HepG2 (cell line): ENCODE measurements at regions not wholly inside any gene's neighbourhood (a gene's known extent, or its start where the extent isn't known, plus 50 kb on each side); places are given as distances from the start of the nearest gene placed in this dataset.

Experiments used
- ATAC-seq: fragments of 200-7000 bp; cut with Tn5 transposase; 3 replicates; pipeline ENCODE4 v1.9.1; 2020; ENCODE audit warnings: mild to moderate bottlenecking, moderate library complexity
- BruUV-seq: library from RNA; stranded (reverse); fragments of 400-500 nt; replicated peaks from 2 replicates; lab custom pipeline; 2021; lab: Mats Ljungman, UMichigan
- CTCF ChIA-PET: fragments of 300-600 bp; formaldehyde crosslinking; extraction: SDS; loops from one replicate; lab custom pipeline; 2021; ENCODE audit warnings: low total read pairs, inconsistent platforms, low intra/inter-chr PET ratio; lab: Yijun Ruan, JAX
- POLR2A ChIA-PET: fragments of 350-600 bp; sonication (Branson Sonifier 250); formaldehyde crosslinking; loops from one replicate; lab custom pipeline; 2020; ENCODE audit warnings: antibody characterized with exemption, inconsistent platforms; lab: Yijun Ruan, JAX
- DNase-seq: peaks from one replicate; pipeline ENCODE4 v3.0.0-alpha.2; 2015; ENCODE audit warnings: low spot score
- FAIRE-seq: peaks from 3 replicates; lab custom pipeline; 2011; peaks lifted over from hg19 to GRCh38; lab: Jason Lieb, UNC
- H2AFZ ChIP-seq: one replicate; pipeline ENCODE4 v1.6.1; 2011; ENCODE audit warnings: low read length, inconsistent platforms
- H3K27ac ChIP-seq: fragments of 300-600 bp; 3 replicates; pipeline ENCODE4 v1.8.0; 2011; ENCODE audit warnings: mixed run types, mild to moderate bottlenecking, mixed read lengths, low read length, inconsistent platforms; ENCODE audit not compliant: insufficient read depth; ENCODE audit errors: extremely low read length
- H3K27me3 ChIP-seq, 2 experiments: fragments of 200-600 bp in 1 of 2; 2 replicates in 1 of 2; 3 replicates in 1 of 2; pipeline versions ENCODE4 v1.6.0 to v1.8.0; 2011; ENCODE audit warnings: low read length in 2 of 2, mild to moderate bottlenecking in 2 of 2, moderate library complexity in 2 of 2, inconsistent platforms in 1 of 2; ENCODE audit not compliant: insufficient read depth in 2 of 2, control insufficient read depth in 1 of 2
- H3K36me3 ChIP-seq, 2 experiments: fragments of 200-600 bp in 1 of 2; replicated peaks in 1 of 2; 2 replicates in 1 of 2; 3 replicates in 1 of 2; pipeline versions ENCODE4 v1.5.1 to v1.8.0; 2011; ENCODE audit warnings: low read length in 2 of 2, inconsistent platforms in 1 of 2; ENCODE audit not compliant: insufficient read depth in 2 of 2, control insufficient read depth in 1 of 2
- H3K4me1 ChIP-seq: 2 replicates; pipeline ENCODE4 v1.5.1; 2012; ENCODE audit warnings: low read length, inconsistent platforms; ENCODE audit not compliant: insufficient read depth
- H3K4me2 ChIP-seq: 2 replicates; pipeline ENCODE4 v1.6.0; 2011; ENCODE audit warnings: low read depth, low read length, inconsistent platforms
- H3K4me3 ChIP-seq, 3 experiments: fragments of 200-600 bp in 1 of 3; sonication (generic), shearing (Covaris generic) in 1 of 3; replicated peaks in 1 of 3; 2 replicates each; pipeline ENCODE4 v1.5.1; 2011 to 2016; ENCODE audit warnings: low read length in 3 of 3, inconsistent platforms in 2 of 3, low read depth in 2 of 3, mild to moderate bottlenecking in 2 of 3, control low read depth in 1 of 3, mixed read lengths in 1 of 3; ENCODE audit not compliant: insufficient read depth in 1 of 3
- H3K79me2 ChIP-seq: one replicate; pipeline ENCODE4 v1.6.1; 2011; ENCODE audit warnings: low read length, inconsistent platforms; ENCODE audit not compliant: insufficient read depth
- H3K9ac ChIP-seq: 2 replicates; pipeline ENCODE4 v1.6.0; 2011; ENCODE audit warnings: mild to moderate bottlenecking, low read depth, low read length, inconsistent platforms; ENCODE audit not compliant: insufficient read depth
- H3K9me3 ChIP-seq: 2 replicates; pipeline ENCODE4 v1.5.1; 2012; ENCODE audit warnings: mild to moderate bottlenecking, low read length
- H4K20me1 ChIP-seq: 2 replicates; pipeline ENCODE4 v1.6.0; 2011; ENCODE audit warnings: inconsistent platforms, mild to moderate bottlenecking, low read length, moderate library complexity; ENCODE audit not compliant: insufficient read depth
- ATRX ChIP-seq: sonication (generic); formaldehyde crosslinking; IDR thresholded peaks from 2 replicates; pipeline ENCODE4 v1.4.0; 2020; ENCODE audit warnings: missing genetic modification reagents, borderline replicate concordance
- PHF21A ChIP-seq: sonication (generic); formaldehyde crosslinking; IDR thresholded peaks from 2 replicates; pipeline ENCODE4 v1.5.0; 2020; ENCODE audit warnings: mild to moderate bottlenecking, missing genetic modification reagents
- RARA ChIP-seq: IDR thresholded peaks from 2 replicates; pipeline ENCODE4 v1.6.1; 2016; ENCODE audit warnings: missing genetic modification reagents, missing compliant biosample characterization
- SP2 ChIP-seq: sonication (generic); formaldehyde crosslinking; IDR thresholded peaks from 2 replicates; pipeline ENCODE4 v1.5.1; 2020; ENCODE audit warnings: mild to moderate bottlenecking, missing genetic modification reagents
- ZFP36L1 ChIP-seq: sonication (generic); formaldehyde crosslinking; IDR thresholded peaks from 2 replicates; pipeline ENCODE4 v1.8.0; 2022; ENCODE audit warnings: mild to moderate bottlenecking, missing genetic modification reagents, moderate library complexity
- ZNF326 ChIP-seq: sonication (generic); formaldehyde crosslinking; IDR thresholded peaks from 2 replicates; pipeline ENCODE4 v1.4.0; 2020; ENCODE audit warnings: missing genetic modification reagents, borderline replicate concordance
- WGBS: methylation state at CpG from one replicate; pipeline ENCODE4 v1.1.6; 2017; ENCODE audit warnings: low lambda C conversion rate; 5-methylcytosine and 5-hydroxymethylcytosine counted together
- in situ Hi-C: cut with HindIII; loops from 2 replicates; pipeline ENCODE4 v1.10.0; 2017; ENCODE audit warnings: low pct_unique_long_range_greater_than_20kb; ENCODE audit not compliant: extremely low pct_ligation_motif_present
- intact Hi-C: fragments of 100-400 bp; cut with micrococcal nuclease; formaldehyde crosslinking; loops from one replicate; pipeline ENCODE4 v1.10.0; 2022; ENCODE audit not compliant: unreplicated experiment
- TF ChIP-seq, protein P1 (sequence below): sonication (generic); formaldehyde crosslinking; IDR thresholded peaks from 2 replicates; pipeline ENCODE4 v1.4.0; 2020; ENCODE audit warnings: mild to moderate bottlenecking, low read depth, missing genetic modification reagents
- TF ChIP-seq, protein P2 (sequence below): IDR thresholded peaks from 2 replicates; pipeline ENCODE4 v1.6.1; 2012; ENCODE audit warnings: inconsistent platforms
- TF ChIP-seq, protein P3 (sequence below): sonication (generic); formaldehyde crosslinking; IDR thresholded peaks from 2 replicates; pipeline ENCODE4 v1.8.0; 2022; ENCODE audit warnings: mild to moderate bottlenecking, missing genetic modification reagents, borderline replicate concordance

DNA sequence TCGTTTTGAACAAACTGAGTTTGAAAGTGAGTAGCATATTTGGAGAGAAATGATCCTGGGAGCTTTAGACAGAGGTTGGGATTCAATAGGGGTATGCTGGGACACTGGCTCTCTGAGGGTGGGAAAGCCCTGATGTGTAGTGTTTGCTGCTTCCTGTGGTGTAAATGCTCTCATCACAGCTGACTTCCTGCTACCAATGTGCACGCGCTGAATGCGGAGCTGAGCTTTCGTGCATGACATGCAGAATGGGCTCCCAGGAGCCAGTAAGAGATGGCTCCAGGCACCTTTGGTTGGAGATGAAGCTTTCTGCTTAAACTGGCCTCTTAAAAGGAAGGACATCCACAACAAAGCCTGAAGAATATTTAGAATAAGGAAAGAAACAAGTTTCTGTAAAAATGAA lies 224.1 kb upstream of the CCDC150 start:
- ATAC-seq (no peak), DNase-seq (no peak), FAIRE-seq (no peak)
- no peak overlapping the region for H3K4me2 ChIP-seq
- 7% methylated on average over 5 of the region's 5 CpGs for WGBS
- H3K9me3 ChIP-seq = no peaks in the 10 kb centered on the region
- 0 out of 5 replicates have a peak, but pooled peaks cover 0 to 6% of the 10 kb centered on the region in 2 experiments for H3K27me3 ChIP-seq
- in situ Hi-C loops (no loop called here), intact Hi-C loops (no loop called here)
- CTCF ChIA-PET = no interaction called here
- H3K27ac ChIP-seq = no peak overlapping the region
- POLR2A ChIA-PET = no interaction called here
- BruUV-seq = no TSS peak
- H3K36me3 ChIP-seq = no peaks in the 10 kb centered on the region
- H3K4me1 ChIP-seq = no peaks in the 10 kb centered on the region
- H4K20me1 ChIP-seq = no peaks in the 10 kb centered on the region
- H3K9ac ChIP-seq = no peak overlapping the region
- H2AFZ ChIP-seq = no peak overlapping the region
- TF ChIP-seq, protein P1, sequence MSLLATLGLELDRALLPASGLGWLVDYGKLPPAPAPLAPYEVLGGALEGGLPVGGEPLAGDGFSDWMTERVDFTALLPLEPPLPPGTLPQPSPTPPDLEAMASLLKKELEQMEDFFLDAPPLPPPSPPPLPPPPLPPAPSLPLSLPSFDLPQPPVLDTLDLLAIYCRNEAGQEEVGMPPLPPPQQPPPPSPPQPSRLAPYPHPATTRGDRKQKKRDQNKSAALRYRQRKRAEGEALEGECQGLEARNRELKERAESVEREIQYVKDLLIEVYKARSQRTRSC (CRISPR knock-in tag) = no peak
- TF ChIP-seq RARA (CRISPR knock-in tag) = no peak
- no peak for TF ChIP-seq PHF21A (CRISPR knock-in tag)
- no peak for TF ChIP-seq ZNF326 (CRISPR knock-in tag)
- no peak for TF ChIP-seq ZFP36L1 (CRISPR knock-in tag)
- TF ChIP-seq, protein P2, sequence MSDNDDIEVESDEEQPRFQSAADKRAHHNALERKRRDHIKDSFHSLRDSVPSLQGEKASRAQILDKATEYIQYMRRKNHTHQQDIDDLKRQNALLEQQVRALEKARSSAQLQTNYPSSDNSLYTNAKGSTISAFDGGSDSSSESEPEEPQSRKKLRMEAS = no peak
- no peak for TF ChIP-seq ATRX (CRISPR knock-in tag)
- TF ChIP-seq, protein P3, sequence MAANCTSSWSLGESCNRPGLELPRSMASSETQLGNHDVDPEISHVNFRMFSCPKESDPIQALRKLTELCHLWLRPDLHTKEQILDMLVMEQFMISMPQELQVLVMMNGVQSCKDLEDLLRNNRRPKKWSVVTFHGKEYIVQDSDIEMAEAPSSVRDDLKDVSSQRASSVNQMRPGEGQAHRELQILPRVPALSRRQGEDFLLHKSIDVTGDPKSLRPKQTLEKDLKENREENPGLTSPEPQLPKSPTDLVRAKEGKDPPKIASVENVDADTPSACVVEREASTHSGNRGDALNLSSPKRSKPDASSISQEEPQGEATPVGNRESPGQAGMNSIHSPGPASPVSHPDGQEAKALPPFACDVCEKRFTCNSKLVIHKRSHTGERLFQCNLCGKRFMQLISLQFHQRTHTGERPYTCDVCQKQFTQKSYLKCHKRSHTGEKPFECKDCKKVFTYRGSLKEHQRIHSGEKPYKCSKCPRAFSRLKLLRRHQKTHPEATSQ (CRISPR knock-in tag) = no peak
- TF ChIP-seq SP2 (CRISPR knock-in tag) = no peak
- TF ChIP-seq, all 625 proteins: peak for 0
- H3K4me3 ChIP-seq = no peak overlapping the region
- no peaks in the 10 kb centered on the region for H3K79me2 ChIP-seq
